ENCODE measurements at regions not wholly inside any gene's neighbourhood (a gene's known extent, or its start where the extent isn't known, plus 50 kb on each side); places are given as distances from the start of the nearest gene placed in this dataset.

DNA sequence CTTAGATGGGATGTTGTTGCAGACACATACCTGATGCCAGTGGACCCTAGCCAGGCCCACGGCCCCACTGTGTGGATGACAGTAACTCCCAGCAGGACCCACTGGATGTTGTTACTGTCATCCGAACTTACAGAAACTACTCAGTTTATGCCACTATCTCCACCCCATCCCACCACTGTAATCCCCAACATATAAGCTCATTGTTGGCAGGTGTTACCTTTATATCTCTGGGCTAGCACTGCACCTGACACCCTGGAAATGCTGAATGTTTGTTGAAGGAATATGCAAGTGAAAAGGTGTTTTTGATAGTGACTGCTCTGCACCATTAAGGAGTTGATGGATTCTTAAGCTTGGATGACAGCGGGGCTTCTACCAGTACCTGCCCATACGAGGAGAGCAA, 133.5 kb upstream of the ASB18 start:
- TF ChIP-seq POLR2AphosphoS5 (IDR thresholded peaks at IDR 0.05; ENCODE audit: low read depth, low read length) (no peak), SIN3A (IDR thresholded peaks at IDR 0.05; ENCODE audit: borderline replicate concordance, insufficient read depth, low read length) (no peak), TAF1 (IDR thresholded peaks at IDR 0.05; ENCODE audit: borderline replicate concordance, insufficient read depth, low read length) (no peak)
- TF ChIP-seq, protein P1, sequence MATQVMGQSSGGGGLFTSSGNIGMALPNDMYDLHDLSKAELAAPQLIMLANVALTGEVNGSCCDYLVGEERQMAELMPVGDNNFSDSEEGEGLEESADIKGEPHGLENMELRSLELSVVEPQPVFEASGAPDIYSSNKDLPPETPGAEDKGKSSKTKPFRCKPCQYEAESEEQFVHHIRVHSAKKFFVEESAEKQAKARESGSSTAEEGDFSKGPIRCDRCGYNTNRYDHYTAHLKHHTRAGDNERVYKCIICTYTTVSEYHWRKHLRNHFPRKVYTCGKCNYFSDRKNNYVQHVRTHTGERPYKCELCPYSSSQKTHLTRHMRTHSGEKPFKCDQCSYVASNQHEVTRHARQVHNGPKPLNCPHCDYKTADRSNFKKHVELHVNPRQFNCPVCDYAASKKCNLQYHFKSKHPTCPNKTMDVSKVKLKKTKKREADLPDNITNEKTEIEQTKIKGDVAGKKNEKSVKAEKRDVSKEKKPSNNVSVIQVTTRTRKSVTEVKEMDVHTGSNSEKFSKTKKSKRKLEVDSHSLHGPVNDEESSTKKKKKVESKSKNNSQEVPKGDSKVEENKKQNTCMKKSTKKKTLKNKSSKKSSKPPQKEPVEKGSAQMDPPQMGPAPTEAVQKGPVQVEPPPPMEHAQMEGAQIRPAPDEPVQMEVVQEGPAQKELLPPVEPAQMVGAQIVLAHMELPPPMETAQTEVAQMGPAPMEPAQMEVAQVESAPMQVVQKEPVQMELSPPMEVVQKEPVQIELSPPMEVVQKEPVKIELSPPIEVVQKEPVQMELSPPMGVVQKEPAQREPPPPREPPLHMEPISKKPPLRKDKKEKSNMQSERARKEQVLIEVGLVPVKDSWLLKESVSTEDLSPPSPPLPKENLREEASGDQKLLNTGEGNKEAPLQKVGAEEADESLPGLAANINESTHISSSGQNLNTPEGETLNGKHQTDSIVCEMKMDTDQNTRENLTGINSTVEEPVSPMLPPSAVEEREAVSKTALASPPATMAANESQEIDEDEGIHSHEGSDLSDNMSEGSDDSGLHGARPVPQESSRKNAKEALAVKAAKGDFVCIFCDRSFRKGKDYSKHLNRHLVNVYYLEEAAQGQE (IDR thresholded peaks at IDR 0.05; ENCODE audit: insufficient read depth in 1 of 2, low read depth in 2 of 2, low read length in 2 of 2): no peak
